ENCODE measurements at regions not wholly inside any gene's neighbourhood (a gene's known extent, or its start where the extent isn't known, plus 50 kb on each side); places are given as distances from the start of the nearest gene placed in this dataset.
A peak's percentile ranks its signal among the peaks of the same experiment; 100 is the strongest.

DNA sequence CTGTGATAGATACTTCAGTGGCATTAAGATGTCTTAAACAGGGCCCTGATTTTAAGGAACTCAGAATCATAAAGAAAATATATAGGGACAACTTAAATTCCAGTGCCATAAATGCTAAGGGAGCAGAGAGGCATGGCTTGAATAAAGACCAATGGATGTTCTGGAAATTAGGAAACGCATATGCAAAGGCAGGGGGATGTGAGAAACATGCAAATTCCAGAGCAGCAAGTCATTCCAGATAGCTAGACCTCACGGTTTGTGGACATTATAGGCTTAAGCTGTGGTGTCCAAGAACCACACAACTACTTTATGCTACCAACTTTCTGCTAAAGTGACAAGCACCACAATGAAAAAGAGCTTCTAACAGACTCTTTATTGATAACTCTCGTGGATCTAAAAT lies 132.6 kb upstream of the ANK2 start:
- H2AK5ac ChIP-seq (ENCODE audit: low read depth, low read length), result no peak overlapping the region
- ATAC-seq (ENCODE audit: low read depth), result no peak
- H3K27me3 ChIP-seq (ENCODE audit: control insufficient read depth, insufficient read depth, low read length), result no peaks in the 10 kb centered on the region
- no TSS peak for BruUV-seq (replicated peaks)
- H4K8ac ChIP-seq (ENCODE audit: low read depth in 2 of 2, low read length in 2 of 2), result no peak overlapping the region
- TF ChIP-seq CHD1 (IDR thresholded peaks at IDR 0.05; ENCODE audit: low read depth, low read length), result no peak
- no peak for TF ChIP-seq RCOR1 (IDR thresholded peaks at IDR 0.05; ENCODE audit: insufficient replicate concordance, low read length)
- H3K27ac ChIP-seq (ENCODE audit: insufficient read depth, low read length), result no peak overlapping the region
- H3K4me3 ChIP-seq (ENCODE audit: insufficient read depth, low read depth, low read length), result no peak overlapping the region
- H4K20me1 ChIP-seq (ENCODE audit: insufficient read depth, low read length), result no peaks in the 10 kb centered on the region
- peak; percentile 18 for DNase-seq
- H4K5ac ChIP-seq (ENCODE audit: low read depth, low read length), result no peak overlapping the region
- no peaks in the 10 kb centered on the region for H3K9me3 ChIP-seq (ENCODE audit: control insufficient read depth, insufficient read depth, low read length)
- no peak overlapping the region for H3K56ac ChIP-seq (ENCODE audit: extremely low read depth, insufficient read depth, low read length)
- no peak overlapping the region for H2BK120ac ChIP-seq (ENCODE audit: low read depth, low read length)
- H2AFZ ChIP-seq (replicated peaks; ENCODE audit: low read length, poor library complexity), result no peak overlapping the region
- no peak overlapping the region for H2BK5ac ChIP-seq (ENCODE audit: low read depth, low read length, poor library complexity, severe bottlenecking)
- no peak overlapping the region for H3K14ac ChIP-seq (replicated peaks; ENCODE audit: low read depth, low read length)
- no peaks in the 10 kb centered on the region for H3K79me1 ChIP-seq (ENCODE audit: low read depth in 1 of 2, low read length in 2 of 2)
- no peak overlapping the region for H3K4ac ChIP-seq (ENCODE audit: low read depth, low read length)
- H3K36me3 ChIP-seq (ENCODE audit: control insufficient read depth, insufficient read depth, low read length), result no peaks in the 10 kb centered on the region
- no peak overlapping the region for H2BK15ac ChIP-seq (ENCODE audit: low read depth, low read length)
- CTCF ChIA-PET, result no interaction called here
- intact Hi-C loops (cut with micrococcal nuclease), result no loop called here
- H2BK20ac ChIP-seq (ENCODE audit: low read depth, low read length), result no peak overlapping the region
- H3K23ac ChIP-seq (ENCODE audit: low read depth, low read length), result no peak overlapping the region
- no peak overlapping the region for H3K18ac ChIP-seq (ENCODE audit: low read depth, low read length)
- no peak overlapping the region for H2AK9ac ChIP-seq (replicated peaks; ENCODE audit: low read depth, low read length, poor library complexity)
- POLR2A ChIA-PET (ENCODE audit: unreplicated experiment), result no interaction called here
- in situ Hi-C loops (cut with MboI; ENCODE audit: low sequenced_read_pairs), result no loop called here
- dilution Hi-C loops (cut with HindIII; ENCODE audit: low sequenced_read_pairs, unreplicated experiment), result no loop called here
- H3K4me1 ChIP-seq (ENCODE audit: control insufficient read depth, insufficient read depth, low read length), result no peaks in the 10 kb centered on the region
- H4K91ac ChIP-seq (ENCODE audit: insufficient read depth, low read depth, low read length), result no peak overlapping the region
- no peaks in the 10 kb centered on the region for H3K9me1 ChIP-seq (ENCODE audit: insufficient read depth, low read length)
- no CpG with 5 or more reads among the region's 3 CpGs for WGBS, 2 experiments (ENCODE audit: extremely low coverage in 2 of 2, insufficient read length in 1 of 2)
- no peak overlapping the region for H3K9ac ChIP-seq (ENCODE audit: low read depth, low read length)
- H3K4me2 ChIP-seq (ENCODE audit: low read depth, low read length), result no peak overlapping the region

Data from IMR-90 (cell line).